ENCODE measurements at regions not wholly inside any gene's neighbourhood (a gene's known extent, or its start where the extent isn't known, plus 50 kb on each side); places are given as distances from the start of the nearest gene placed in this dataset.

DNA sequence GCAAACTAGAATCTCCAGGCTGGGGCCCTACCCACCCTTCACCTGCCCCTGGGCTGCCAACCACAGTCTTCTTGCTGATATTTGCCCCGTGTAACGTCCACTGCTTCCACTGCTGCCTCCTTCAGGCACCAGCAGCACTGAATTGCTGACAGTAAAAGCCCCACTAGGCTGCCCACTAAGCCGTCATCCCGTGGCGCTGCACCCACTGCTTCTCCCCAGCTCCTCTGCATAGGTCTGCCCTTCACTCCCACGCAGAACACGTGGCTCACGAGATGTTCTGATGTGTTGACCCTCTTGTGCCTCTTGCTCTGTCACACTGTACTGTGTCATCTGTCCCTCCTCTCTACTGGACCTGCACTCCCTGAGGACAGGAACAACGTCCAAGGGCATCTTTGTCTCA lies 86.3 kb upstream of the HIVEP1 start:
- TF ChIP-seq CTCF (IDR thresholded peaks at IDR 0.05 in 8 of 11, conservative IDR thresholded peaks at IDR 0.05 in 3 of 11) (no peak), POLR2AphosphoS5 (IDR thresholded peaks at IDR 0.05) (no peak), POLR2A (IDR thresholded peaks at IDR 0.05) (no peak)
- Histone ChIP-seq H3K27ac (no peak overlapping the region), H3K27me3 (replicated peaks in 1 of 7) (no peaks in the 10 kb centered on the region), H3K36me3 (no peaks in the 10 kb centered on the region), H3K4me3 (no peak overlapping the region), H3K4me1 (no peaks in the 10 kb centered on the region), H3K9me3 (no peaks in the 10 kb centered on the region)
- intact Hi-C loops (cut with DNase I; ENCODE audit: low total_unique reads) = no loop called here
- no peak for DNase-seq
- 87 to 95% (median 89%) methylated on average over 9 of the region's 9 CpGs for WGBS, 5 donors

DNA sequence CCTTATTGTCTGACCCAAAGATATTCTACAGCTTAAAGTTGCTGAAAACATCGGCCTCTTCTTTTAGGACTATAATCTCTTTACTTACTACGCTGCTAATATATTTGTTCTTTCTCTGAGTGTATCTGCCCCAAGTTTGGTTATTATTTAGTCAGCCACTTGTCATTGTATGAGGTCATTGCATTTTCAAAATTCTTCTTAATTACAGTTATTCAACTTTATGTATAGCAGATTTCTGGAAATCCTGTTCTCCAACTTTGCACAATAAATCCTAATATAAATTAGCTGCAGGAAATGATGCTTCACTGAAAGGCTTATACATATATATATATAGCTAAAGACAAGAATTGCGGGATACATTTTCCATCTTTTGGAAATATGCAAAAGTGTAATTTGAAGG lies 88.5 kb upstream of the HIVEP1 start:
- WGBS, 5 donors = 95 to 97% (median 96%) methylated on average over 3 of the region's 3 CpGs
- TF ChIP-seq POLR2AphosphoS5 (IDR thresholded peaks at IDR 0.05) = no peak
- no peak for TF ChIP-seq CTCF (IDR thresholded peaks at IDR 0.05 in 8 of 11, conservative IDR thresholded peaks at IDR 0.05 in 3 of 11)
- no peak for TF ChIP-seq POLR2A (IDR thresholded peaks at IDR 0.05)
- no peak for DNase-seq
- H3K4me1 ChIP-seq = no peaks in the 10 kb centered on the region
- no peaks in the 10 kb centered on the region for H3K9me3 ChIP-seq
- intact Hi-C loops (cut with DNase I; ENCODE audit: low total_unique reads) = no loop called here
- no peak overlapping the region for H3K4me3 ChIP-seq
- no peak overlapping the region for H3K27ac ChIP-seq
- H3K36me3 ChIP-seq = no peaks in the 10 kb centered on the region
- no peaks in the 10 kb centered on the region for H3K27me3 ChIP-seq (replicated peaks in 1 of 7)

- DNase-seq = no peak
- 91 to 97% (median 95%) methylated on average over 2 of the region's 2 CpGs for WGBS, 5 donors
- no peaks in the 10 kb centered on the region for H3K27me3 ChIP-seq (replicated peaks in 1 of 7)
- H3K9me3 ChIP-seq = no peaks in the 10 kb centered on the region
- no peak overlapping the region for H3K4me3 ChIP-seq
- no peak for TF ChIP-seq POLR2AphosphoS5 (IDR thresholded peaks at IDR 0.05)
- H3K36me3 ChIP-seq = no peaks in the 10 kb centered on the region
- intact Hi-C loops (cut with DNase I; ENCODE audit: low total_unique reads) = no loop called here
- H3K27ac ChIP-seq = no peak overlapping the region
- H3K4me1 ChIP-seq = no peaks in the 10 kb centered on the region
Observed at GRCh38 chr6:11922901-11923300, 89.2 kb upstream of the HIVEP1 start.

- Histone ChIP-seq H3K4me1 (no peaks in the 10 kb centered on the region), H3K27me3 (replicated peaks in 1 of 7) (no peaks in the 10 kb centered on the region), H3K9me3 (no peaks in the 10 kb centered on the region), H3K36me3 (no peaks in the 10 kb centered on the region), H3K4me3 (no peak overlapping the region), H3K27ac (no peak overlapping the region)
- intact Hi-C loops (cut with DNase I; ENCODE audit: low total_unique reads) = no loop called here
- 88 to 95% (median 93%) methylated on average over 2 of the region's 2 CpGs for WGBS, 5 donors
- no peak for TF ChIP-seq POLR2AphosphoS5 (IDR thresholded peaks at IDR 0.05)
- TF ChIP-seq CTCF (IDR thresholded peaks at IDR 0.05 in 8 of 11, conservative IDR thresholded peaks at IDR 0.05 in 3 of 11) = no peak
- no peak for TF ChIP-seq POLR2A (IDR thresholded peaks at IDR 0.05)
- DNase-seq = no peak
Observed at GRCh38 chr6:11921751-11922150, 90.4 kb upstream of the HIVEP1 start.

DNA sequence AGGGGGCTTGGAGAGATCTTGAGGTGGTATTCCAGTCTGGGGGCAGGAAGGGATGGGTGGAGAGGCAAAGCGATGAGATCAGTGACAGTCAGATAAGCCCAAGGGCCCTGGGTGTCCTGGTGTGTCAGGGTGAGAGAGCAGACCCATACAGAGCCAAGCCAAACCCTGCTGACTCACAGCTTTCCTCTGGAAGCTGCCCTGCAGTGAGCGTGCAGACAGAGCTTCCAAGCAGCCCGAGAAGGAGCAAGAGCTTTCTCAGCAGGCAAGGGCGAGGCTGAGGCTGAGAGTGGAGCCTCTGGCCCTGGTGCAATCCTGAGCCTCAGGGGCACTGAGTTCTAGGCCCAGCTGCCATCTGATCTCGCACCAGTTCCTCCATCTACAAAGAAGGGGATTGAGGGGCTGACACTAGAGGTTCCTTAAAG lies 91.1 kb upstream of the HIVEP1 start:
- TF ChIP-seq POLR2A (IDR thresholded peaks at IDR 0.05) (no peak), POLR2AphosphoS5 (IDR thresholded peaks at IDR 0.05) (no peak), CTCF (IDR thresholded peaks at IDR 0.05 in 8 of 11, conservative IDR thresholded peaks at IDR 0.05 in 3 of 11) (no peak)
- H3K4me1 ChIP-seq = no peaks in the 10 kb centered on the region
- no peaks in the 10 kb centered on the region for H3K36me3 ChIP-seq
- no peak for DNase-seq
- no peaks in the 10 kb centered on the region for H3K27me3 ChIP-seq (replicated peaks in 1 of 7)
- intact Hi-C loops (cut with DNase I; ENCODE audit: low total_unique reads) = no loop called here
- no peak overlapping the region for H3K27ac ChIP-seq
- no peak overlapping the region for H3K4me3 ChIP-seq
- WGBS, 5 donors = 80 to 91% (median 83%) methylated on average over 5 of the region's 5 CpGs
- H3K9me3 ChIP-seq = no peaks in the 10 kb centered on the region

Measured in spleen (tissue), 11 donors.